H1 (cell line): ENCODE measurements at regions not wholly inside any gene's neighbourhood (a gene's known extent, or its start where the extent isn't known, plus 50 kb on each side); places are given as distances from the start of the nearest gene placed in this dataset.

Source experiments
- NRF1 ChIP-seq: IDR thresholded peaks from 2 replicates; pipeline ENCODE4 v1.6.1; 2011; ENCODE audit warnings: mild to moderate bottlenecking, low read depth, low read length, improper control_type of control experiment
- RFX5 ChIP-seq: IDR thresholded peaks from 2 replicates; pipeline ENCODE4 v1.6.1; 2011; ENCODE audit warnings: low read depth, low read length, improper control_type of control experiment, borderline replicate concordance
- RNF2 ChIP-seq: fragments of 200-900, 300-1000 bp; sonication (generic); IDR thresholded peaks from 2 replicates; pipeline ENCODE4 v1.7.1; 2016; ENCODE audit warnings: borderline replicate concordance, low read depth, mild to moderate bottlenecking, antibody characterized with exemption, low read length; ENCODE audit not compliant: poor library complexity, severe bottlenecking; ENCODE audit errors: missing control alignments
- TF ChIP-seq, protein P1 (sequence below): IDR thresholded peaks from 2 replicates; pipeline ENCODE4 v1.6.1; 2011; ENCODE audit warnings: low read length, improper control_type of control experiment

DNA sequence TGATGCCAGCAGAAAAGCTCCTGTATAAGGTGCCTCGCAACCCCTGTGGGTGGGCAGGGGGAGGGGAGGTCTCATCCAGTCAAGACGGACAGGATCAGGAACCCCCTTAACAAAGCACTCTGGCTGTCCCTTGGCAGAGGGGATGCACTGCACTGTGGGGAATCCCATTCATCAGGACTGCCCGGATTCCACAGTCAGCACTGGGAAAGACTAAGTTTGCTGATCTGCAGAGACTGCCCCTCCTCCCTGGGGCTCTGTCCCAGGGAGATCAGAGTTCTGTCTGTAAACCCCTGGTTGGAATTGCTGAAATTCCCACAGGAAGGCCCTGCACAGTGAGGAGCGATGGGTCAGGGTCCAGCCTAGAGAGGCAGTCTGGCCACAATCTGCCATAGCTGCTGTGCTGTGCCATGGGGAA lies 149.5 kb upstream of the RBBP8 start (continued):
- TF ChIP-seq, protein P1, sequence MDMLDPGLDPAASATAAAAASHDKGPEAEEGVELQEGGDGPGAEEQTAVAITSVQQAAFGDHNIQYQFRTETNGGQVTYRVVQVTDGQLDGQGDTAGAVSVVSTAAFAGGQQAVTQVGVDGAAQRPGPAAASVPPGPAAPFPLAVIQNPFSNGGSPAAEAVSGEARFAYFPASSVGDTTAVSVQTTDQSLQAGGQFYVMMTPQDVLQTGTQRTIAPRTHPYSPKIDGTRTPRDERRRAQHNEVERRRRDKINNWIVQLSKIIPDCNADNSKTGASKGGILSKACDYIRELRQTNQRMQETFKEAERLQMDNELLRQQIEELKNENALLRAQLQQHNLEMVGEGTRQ: no peak
- TF ChIP-seq RNF2: no peak
- TF ChIP-seq RFX5: no peak
- TF ChIP-seq NRF1: no peak
